NCI-H1694 treated with DMSO at 0.1 percent for 48 hours (cell line): ENCODE measurements at regions not wholly inside any gene's neighbourhood (a gene's known extent, or its start where the extent isn't known, plus 50 kb on each side); places are given as distances from the start of the nearest gene placed in this dataset.
"Not testable (repeated sequence)": the region's sequence is repeated elsewhere in the genome, so short reads cannot be mapped to it uniquely, and the experiment has no call there.

ENCODE experiments used
- DNase-seq: peaks from one replicate; lab custom pipeline; 2025; lab: John Stamatoyannopoulos, UW

DNA sequence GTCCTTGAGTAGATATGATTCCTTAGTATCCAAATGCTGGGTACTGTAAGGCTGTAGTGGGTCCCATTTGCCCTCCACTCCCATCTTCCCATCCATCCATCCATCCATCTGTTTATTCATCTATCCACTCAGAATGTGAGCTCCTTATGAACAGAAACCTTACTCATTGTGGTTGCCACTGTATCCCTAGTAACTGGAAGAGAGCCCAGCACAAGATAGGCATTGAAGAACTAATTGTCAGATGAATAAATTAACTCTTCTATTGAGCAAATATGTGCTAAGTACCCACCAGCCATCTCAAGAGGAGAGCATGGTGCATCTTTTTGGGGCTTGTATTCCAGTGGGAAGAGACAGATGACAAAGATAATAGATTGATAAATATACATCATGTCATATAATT is 86.4 kb upstream of the SEZ6L start:
- DNase-seq = no peak

DNA sequence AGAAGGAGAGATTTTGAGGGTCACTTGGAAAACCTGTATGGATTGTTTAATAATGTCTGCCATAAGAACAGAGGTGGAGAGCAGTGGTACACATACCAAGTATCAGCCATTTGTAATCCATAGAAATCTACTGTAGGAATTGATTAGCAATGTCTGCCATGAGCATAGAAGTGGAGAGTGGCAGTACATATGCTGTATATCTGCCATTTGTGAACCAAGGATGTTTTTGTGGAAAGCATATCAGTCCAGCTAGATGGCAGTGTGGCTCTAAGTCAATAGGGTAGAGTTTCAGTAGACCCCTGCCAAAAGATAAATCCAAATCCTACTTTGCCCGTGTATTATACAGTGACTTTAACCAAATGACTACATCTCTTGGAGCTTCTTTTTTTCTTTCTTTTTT is 82.9 kb upstream of the SEZ6L start:
- peak; percentile 51 for DNase-seq

DNA sequence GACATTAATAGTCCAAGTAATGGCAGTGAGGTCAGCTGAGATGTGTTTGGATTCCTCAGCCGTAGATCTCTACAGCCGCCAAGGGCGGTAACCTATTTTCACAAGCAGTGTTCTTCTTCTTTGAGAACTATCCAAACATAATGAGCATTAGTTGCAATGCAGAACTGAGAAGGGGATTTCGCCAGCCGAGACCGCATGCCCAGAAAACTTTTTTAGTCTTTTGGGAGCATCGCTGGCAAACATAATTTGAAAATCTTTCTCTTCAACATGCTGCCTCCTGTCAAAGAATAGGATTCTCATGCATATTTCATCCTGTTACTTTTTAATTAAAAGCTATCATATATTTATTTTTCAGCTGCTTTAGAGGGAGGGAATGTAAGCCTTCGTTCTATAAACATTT is 81.4 kb upstream of the SEZ6L start:
- no peak for DNase-seq

- DNase-seq = no peak
Observed at GRCh38 chr22:26090821-26091220, 78.4 kb upstream of the SEZ6L start.

GRCh38 chr22:26094497-26094896 is 74.8 kb upstream of the SEZ6L start:
- not testable (repeated sequence) for DNase-seq

- DNase-seq = no peak
Observed at GRCh38 chr22:26095256-26095956, 73.9 kb upstream of the SEZ6L start.

- DNase-seq = no peak
Observed at GRCh38 chr22:26097411-26097810, 71.9 kb upstream of the SEZ6L start.

- DNase-seq = no peak
Observed at GRCh38 chr22:26097840-26098239, 71.4 kb upstream of the SEZ6L start.

DNA sequence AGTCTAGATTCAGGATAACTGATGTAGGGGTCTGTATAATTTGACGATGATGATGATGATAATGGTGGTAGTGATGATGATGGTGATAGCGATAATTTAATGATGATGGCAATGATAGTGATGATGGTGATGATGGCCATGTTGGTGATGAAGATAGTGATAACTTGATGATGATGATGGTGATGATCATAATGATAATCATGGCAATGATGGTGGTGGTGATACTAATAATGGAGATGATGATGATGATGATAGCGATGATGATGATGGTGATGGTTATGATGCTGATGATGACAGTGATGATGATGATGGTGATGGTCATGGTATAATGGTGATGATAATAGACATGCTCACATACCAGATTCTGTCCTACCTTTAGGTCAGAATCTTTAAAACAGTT is 66.2 kb upstream of the SEZ6L start:
- DNase-seq = no peak

GRCh38 chr22:26106412-26106811 is 62.9 kb upstream of the SEZ6L start:
- DNase-seq = no peak

GRCh38 chr22:26109686-26110315 is 59.5 kb upstream of the SEZ6L start:
- no peak for DNase-seq

- no peak for DNase-seq
Observed at GRCh38 chr22:26114826-26115225, 54.4 kb upstream of the SEZ6L start.

- no peak for DNase-seq
Observed at GRCh38 chr22:26115266-26115665, 54.0 kb upstream of the SEZ6L start.
